Body of pancreas (tissue), 4 donors: ENCODE measurements at regions not wholly inside any gene's neighbourhood (a gene's known extent, or its start where the extent isn't known, plus 50 kb on each side); places are given as distances from the start of the nearest gene placed in this dataset.

Experiments used
- POLR2A ChIP-seq, 3 donors: fragments of 450-650 bp; IDR thresholded peaks; one replicate each; pipeline ENCODE4 v1.6.1; 2016; ENCODE audit warnings: antibody characterized with exemption in 3 of 3, mild to moderate bottlenecking in 2 of 3
- TF ChIP-seq, protein P1 (sequence below), 7 experiments: fragments of 450-650 bp in 4 of 7; fragments of 200-600 bp in 3 of 7; sonication (generic) in 3 of 7; IDR thresholded peaks; one replicate each; pipeline ENCODE4 v1.5.1; 2016 to 2019; ENCODE audit warnings: antibody characterized with exemption in 7 of 7

DNA sequence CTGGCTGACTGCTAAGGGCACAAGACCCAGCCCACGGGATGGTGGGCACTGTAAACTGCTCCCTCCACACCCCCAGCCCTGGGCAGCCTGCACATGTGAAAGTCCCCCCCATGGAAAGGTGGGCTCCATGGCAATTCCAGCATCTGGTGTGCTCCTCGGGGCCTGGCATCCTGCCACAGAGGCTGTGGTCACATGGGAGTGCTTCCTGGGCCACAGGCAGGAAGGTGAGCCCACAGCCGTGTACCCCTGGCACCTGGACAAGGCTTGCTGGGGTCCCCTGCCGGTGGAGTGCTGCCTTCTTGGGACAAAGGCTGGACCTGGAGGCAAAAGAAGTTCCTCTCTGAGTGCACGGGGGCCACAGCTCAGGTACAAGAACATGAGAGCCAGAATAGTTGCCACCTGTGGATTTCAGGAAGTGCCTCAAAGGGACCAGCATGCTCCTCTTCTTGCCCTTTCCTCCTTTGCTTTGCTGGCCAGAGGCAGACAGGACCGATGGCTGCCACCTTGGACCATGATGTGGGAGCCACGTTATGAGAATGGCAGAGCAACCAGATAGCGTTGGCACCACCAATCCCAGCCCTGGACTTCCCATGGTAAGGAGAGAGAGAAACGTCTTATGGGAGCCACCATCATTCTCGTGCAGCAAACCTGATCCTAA, 120.2 kb upstream of the MLN start:
- TF ChIP-seq, protein P1, sequence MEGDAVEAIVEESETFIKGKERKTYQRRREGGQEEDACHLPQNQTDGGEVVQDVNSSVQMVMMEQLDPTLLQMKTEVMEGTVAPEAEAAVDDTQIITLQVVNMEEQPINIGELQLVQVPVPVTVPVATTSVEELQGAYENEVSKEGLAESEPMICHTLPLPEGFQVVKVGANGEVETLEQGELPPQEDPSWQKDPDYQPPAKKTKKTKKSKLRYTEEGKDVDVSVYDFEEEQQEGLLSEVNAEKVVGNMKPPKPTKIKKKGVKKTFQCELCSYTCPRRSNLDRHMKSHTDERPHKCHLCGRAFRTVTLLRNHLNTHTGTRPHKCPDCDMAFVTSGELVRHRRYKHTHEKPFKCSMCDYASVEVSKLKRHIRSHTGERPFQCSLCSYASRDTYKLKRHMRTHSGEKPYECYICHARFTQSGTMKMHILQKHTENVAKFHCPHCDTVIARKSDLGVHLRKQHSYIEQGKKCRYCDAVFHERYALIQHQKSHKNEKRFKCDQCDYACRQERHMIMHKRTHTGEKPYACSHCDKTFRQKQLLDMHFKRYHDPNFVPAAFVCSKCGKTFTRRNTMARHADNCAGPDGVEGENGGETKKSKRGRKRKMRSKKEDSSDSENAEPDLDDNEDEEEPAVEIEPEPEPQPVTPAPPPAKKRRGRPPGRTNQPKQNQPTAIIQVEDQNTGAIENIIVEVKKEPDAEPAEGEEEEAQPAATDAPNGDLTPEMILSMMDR (IDR thresholded peaks at IDR 0.05), result no peak
- no peak for TF ChIP-seq POLR2A (IDR thresholded peaks at IDR 0.05)
